Kidney (tissue), 13 donors: ENCODE measurements at regions not wholly inside any gene's neighbourhood (a gene's known extent, or its start where the extent isn't known, plus 50 kb on each side); places are given as distances from the start of the nearest gene placed in this dataset.

Experiments used
- DNase-seq, 5 donors: peaks; one replicate each; pipeline ENCODE4 v3.0.0-alpha.2; 2013 to 2020
- FAIRE-seq: peaks from 2 replicates; lab custom pipeline; 2012; peaks lifted over from hg19 to GRCh38; lab: Jason Lieb, UNC
- H3K27ac ChIP-seq, 2 donors: one replicate each; pipeline ENCODE4 v1.7.0; 2013; ENCODE audit warnings: low read depth in 2 of 2, low read length in 2 of 2, inconsistent platforms in 1 of 2
- H3K27me3 ChIP-seq: one replicate; pipeline ENCODE4 v1.7.1; 2013; ENCODE audit warnings: low read length, inconsistent platforms; ENCODE audit not compliant: control insufficient read depth, insufficient read depth
- H3K36me3 ChIP-seq, 3 donors: one replicate each; pipeline versions ENCODE4 v1.7.0 to v1.7.1; 2013; ENCODE audit warnings: low read length in 3 of 3, control low read depth in 1 of 3, inconsistent platforms in 1 of 3; ENCODE audit not compliant: insufficient read depth in 3 of 3, control insufficient read depth in 2 of 3
- H3K4me1 ChIP-seq, 3 donors: one replicate each; pipeline versions ENCODE4 v1.7.0 to v1.7.1; 2013; ENCODE audit warnings: low read length in 3 of 3, inconsistent platforms in 1 of 3, low read depth in 1 of 3; ENCODE audit not compliant: control insufficient read depth in 2 of 3, insufficient read depth in 2 of 3
- H3K4me3 ChIP-seq, 3 donors: one replicate each; pipeline versions ENCODE4 v1.7.0 to v1.8.1; 2013; ENCODE audit warnings: low read length in 3 of 3, control low read depth in 1 of 3, inconsistent platforms in 1 of 3
- H3K9ac ChIP-seq, 3 donors: one replicate each; pipeline versions ENCODE4 v1.7.0 to v1.7.1; 2013; ENCODE audit warnings: low read length in 3 of 3, control low read depth in 1 of 3, inconsistent platforms in 1 of 3
- H3K9me3 ChIP-seq, 3 donors: one replicate each; pipeline versions ENCODE4 v1.7.0 to v1.7.1; 2013; ENCODE audit warnings: low read length in 3 of 3, control low read depth in 1 of 3, inconsistent platforms in 1 of 3; ENCODE audit not compliant: control insufficient read depth in 2 of 3, insufficient read depth in 1 of 3
- intact Hi-C: fragments of 100-400 bp; cut with DNase I; formaldehyde crosslinking; loops from one replicate; pipeline ENCODE4 v1.11.1; 2022
- TF ChIP-seq, protein P1 (sequence below): IDR thresholded peaks from 3 replicates; pipeline ENCODE4 v1.5.1; 2012; ENCODE audit warnings: mild to moderate bottlenecking, moderate library complexity, borderline replicate concordance; ENCODE audit not compliant: insufficient read depth; ENCODE audit errors: extremely low read depth
- donor health status: control.
- donor health status: control.
- donor health status: control.
- donor health status: control.
- donor health status: control.
- donor health status: DM: yes; HTN: yes; CAD: no.
- donor health status: Normal renal cell carcinoma (clear cell type).

GRCh38 chr5:168030912-168031311, 260.5 kb upstream of the WWC1 start:
- H3K4me3 ChIP-seq, result no peak overlapping the region

DNA sequence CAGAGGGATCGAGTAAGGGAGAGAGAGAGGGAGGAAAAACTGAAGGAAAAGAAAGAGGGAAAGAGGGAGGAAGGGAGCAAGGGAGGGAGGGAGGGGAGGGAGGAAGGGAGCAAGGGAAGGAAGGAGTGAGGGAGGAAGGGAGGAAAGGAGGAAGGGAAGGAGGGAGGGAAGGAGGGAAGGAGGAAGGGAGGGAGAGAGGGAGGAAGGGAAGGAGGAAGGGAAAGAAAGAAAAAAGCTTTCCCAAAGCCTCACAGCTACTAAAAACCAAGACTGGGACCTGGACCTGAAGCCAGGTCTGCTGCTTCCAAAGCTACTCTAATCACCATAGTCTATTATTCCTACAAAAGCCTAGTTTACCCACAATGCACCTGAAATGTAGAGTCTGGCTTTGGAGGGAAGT, 259.8 kb upstream of the WWC1 start:
- DNase-seq (no peak), FAIRE-seq (no peak)
- TF ChIP-seq, protein P1, sequence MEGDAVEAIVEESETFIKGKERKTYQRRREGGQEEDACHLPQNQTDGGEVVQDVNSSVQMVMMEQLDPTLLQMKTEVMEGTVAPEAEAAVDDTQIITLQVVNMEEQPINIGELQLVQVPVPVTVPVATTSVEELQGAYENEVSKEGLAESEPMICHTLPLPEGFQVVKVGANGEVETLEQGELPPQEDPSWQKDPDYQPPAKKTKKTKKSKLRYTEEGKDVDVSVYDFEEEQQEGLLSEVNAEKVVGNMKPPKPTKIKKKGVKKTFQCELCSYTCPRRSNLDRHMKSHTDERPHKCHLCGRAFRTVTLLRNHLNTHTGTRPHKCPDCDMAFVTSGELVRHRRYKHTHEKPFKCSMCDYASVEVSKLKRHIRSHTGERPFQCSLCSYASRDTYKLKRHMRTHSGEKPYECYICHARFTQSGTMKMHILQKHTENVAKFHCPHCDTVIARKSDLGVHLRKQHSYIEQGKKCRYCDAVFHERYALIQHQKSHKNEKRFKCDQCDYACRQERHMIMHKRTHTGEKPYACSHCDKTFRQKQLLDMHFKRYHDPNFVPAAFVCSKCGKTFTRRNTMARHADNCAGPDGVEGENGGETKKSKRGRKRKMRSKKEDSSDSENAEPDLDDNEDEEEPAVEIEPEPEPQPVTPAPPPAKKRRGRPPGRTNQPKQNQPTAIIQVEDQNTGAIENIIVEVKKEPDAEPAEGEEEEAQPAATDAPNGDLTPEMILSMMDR, result no peak
- Histone ChIP-seq H3K9me3 (peaks cover 0 to 3% (median 0%) of the 10 kb centered on the region in 3 donors), H3K4me3 (no peak overlapping the region), H3K27ac (no peak overlapping the region), H3K27me3 (no peaks in the 10 kb centered on the region), H3K4me1 (no peaks in the 10 kb centered on the region), H3K9ac (no peak overlapping the region), H3K36me3 (no peaks in the 10 kb centered on the region)
- intact Hi-C loops, result no loop called here

More at GRCh38 chr5:168030912-168031311, 260.5 kb upstream of the WWC1 start:
- H3K27ac ChIP-seq, result no peak overlapping the region
- intact Hi-C loops, result no loop called here
- H3K36me3 ChIP-seq, result no peaks in the 10 kb centered on the region
- TF ChIP-seq, protein P1, result no peak
- peaks cover 0 to 3% (median 0%) of the 10 kb centered on the region in 3 donors for H3K9me3 ChIP-seq
- no peaks in the 10 kb centered on the region for H3K4me1 ChIP-seq
- H3K9ac ChIP-seq, result no peak overlapping the region
- DNase-seq, result no peak
- H3K27me3 ChIP-seq, result no peaks in the 10 kb centered on the region
- FAIRE-seq, result no peak

GRCh38 chr5:168039039-168039438, 252.4 kb upstream of the WWC1 start:
- no peaks in the 10 kb centered on the region for H3K9me3 ChIP-seq

More at GRCh38 chr5:168039039-168039438, 252.4 kb upstream of the WWC1 start:
- Histone ChIP-seq H3K9ac (no peak overlapping the region), H3K27me3 (no peaks in the 10 kb centered on the region), H3K4me1 (no peaks in the 10 kb centered on the region), H3K4me3 (no peak overlapping the region), H3K36me3 (no peaks in the 10 kb centered on the region), H3K27ac (no peak overlapping the region)
- TF ChIP-seq, protein P1, result no peak
- intact Hi-C loops, result no loop called here
- DNase-seq, result no peak
- FAIRE-seq, result no peak
